Activated B cell treated with CpG ODN at 0.5 μM for 24 hours (primary cell): ENCODE measurements at regions not wholly inside any gene's neighbourhood (a gene's known extent, or its start where the extent isn't known, plus 50 kb on each side); places are given as distances from the start of the nearest gene placed in this dataset.

ENCODE experiments used
- ATAC-seq: fragments of 200-7000 bp; cut with Tn5 transposase; one replicate; pipeline ENCODE4 v1.10.0; 2021; ENCODE audit warnings: low read depth, mild to moderate bottlenecking, moderate library complexity
- CTCF ChIA-PET: fragments of 350-600 bp; sonication (Branson Sonifier 250); formaldehyde crosslinking; loops from one replicate; lab custom pipeline; 2021; ENCODE audit warnings: antibody characterized with exemption; lab: Charles Lee
- POLR2A ChIA-PET: fragments of 350-600 bp; sonication (Branson Sonifier 250); formaldehyde crosslinking; loops from one replicate; lab custom pipeline; 2021; ENCODE audit warnings: antibody characterized with exemption; lab: Charles Lee
- DNase-seq: peaks from one replicate; pipeline ENCODE4 v3.0.0; 2022
- H3K27ac Mint-ChIP-seq: one replicate; pipeline ENCODE4 v1.8.0; 2020; ENCODE audit warnings: mixed read lengths
- H3K27me3 Mint-ChIP-seq: one replicate; pipeline ENCODE4 v1.8.0; 2021; ENCODE audit warnings: mixed read lengths
- H3K36me3 Mint-ChIP-seq: one replicate; pipeline ENCODE4 v1.8.0; 2021; ENCODE audit warnings: low read depth, mixed read lengths
- H3K4me1 Mint-ChIP-seq: one replicate; pipeline ENCODE4 v1.8.0; 2021; ENCODE audit warnings: mixed read lengths
- H3K4me3 Mint-ChIP-seq: one replicate; pipeline ENCODE4 v1.8.0; 2020; ENCODE audit warnings: mild to moderate bottlenecking, mixed read lengths
- H3K9me3 Mint-ChIP-seq: one replicate; pipeline ENCODE4 v1.8.0; 2020; ENCODE audit warnings: mixed read lengths
- intact Hi-C: fragments of 100-400 bp; cut with micrococcal nuclease; formaldehyde crosslinking; loops from one replicate; pipeline ENCODE4 v1.15.1; 2024
- TF ChIP-seq, protein P1 (sequence below): fragments of 200-600 bp; IDR thresholded peaks from one replicate; pipeline ENCODE4 v1.8.0; 2022; ENCODE audit warnings: antibody characterized with exemption, mild to moderate bottlenecking

DNA sequence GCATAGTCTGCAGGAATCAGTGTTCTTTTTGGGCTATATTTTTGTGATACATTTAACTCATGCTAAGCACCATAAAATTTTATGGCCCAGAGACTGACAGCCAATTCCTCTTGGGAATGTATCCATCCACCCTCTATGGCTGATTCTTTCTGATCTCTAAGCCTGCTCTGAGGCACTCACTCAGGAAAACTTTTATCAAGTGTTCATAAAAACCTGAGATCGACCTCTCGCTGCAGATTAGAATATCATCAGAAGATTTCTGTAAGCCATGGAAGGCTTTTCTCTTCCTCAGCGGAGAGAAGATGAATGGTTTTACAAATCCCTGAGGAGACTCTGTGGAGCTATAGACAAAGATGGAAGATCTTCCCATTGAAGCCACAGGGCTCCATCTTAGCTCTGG is 489.8 kb upstream of the GHITM start:
- ChIA-PET POLR2A (no interaction called here), CTCF (no interaction called here)
- TF ChIP-seq, protein P1, sequence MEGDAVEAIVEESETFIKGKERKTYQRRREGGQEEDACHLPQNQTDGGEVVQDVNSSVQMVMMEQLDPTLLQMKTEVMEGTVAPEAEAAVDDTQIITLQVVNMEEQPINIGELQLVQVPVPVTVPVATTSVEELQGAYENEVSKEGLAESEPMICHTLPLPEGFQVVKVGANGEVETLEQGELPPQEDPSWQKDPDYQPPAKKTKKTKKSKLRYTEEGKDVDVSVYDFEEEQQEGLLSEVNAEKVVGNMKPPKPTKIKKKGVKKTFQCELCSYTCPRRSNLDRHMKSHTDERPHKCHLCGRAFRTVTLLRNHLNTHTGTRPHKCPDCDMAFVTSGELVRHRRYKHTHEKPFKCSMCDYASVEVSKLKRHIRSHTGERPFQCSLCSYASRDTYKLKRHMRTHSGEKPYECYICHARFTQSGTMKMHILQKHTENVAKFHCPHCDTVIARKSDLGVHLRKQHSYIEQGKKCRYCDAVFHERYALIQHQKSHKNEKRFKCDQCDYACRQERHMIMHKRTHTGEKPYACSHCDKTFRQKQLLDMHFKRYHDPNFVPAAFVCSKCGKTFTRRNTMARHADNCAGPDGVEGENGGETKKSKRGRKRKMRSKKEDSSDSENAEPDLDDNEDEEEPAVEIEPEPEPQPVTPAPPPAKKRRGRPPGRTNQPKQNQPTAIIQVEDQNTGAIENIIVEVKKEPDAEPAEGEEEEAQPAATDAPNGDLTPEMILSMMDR = no peak
- ATAC-seq = no peak
- Mint-ChIP-seq H3K27me3 (no peaks in the 10 kb centered on the region), H3K27ac (no peak overlapping the region), H3K4me3 (no peak overlapping the region), H3K4me1 (no peaks in the 10 kb centered on the region), H3K36me3 (no peaks in the 10 kb centered on the region), H3K9me3 (peaks cover 2% of the 10 kb centered on the region)
- DNase-seq = no peak
- intact Hi-C loops = no loop called here

GRCh38 chr10:83654689-83655088 is 484.6 kb upstream of the GHITM start:
- H3K36me3 Mint-ChIP-seq = no peaks in the 10 kb centered on the region
- DNase-seq (no peak), ATAC-seq (no peak)
- ChIA-PET POLR2A (no interaction called here), CTCF (no interaction called here)
- H3K9me3 Mint-ChIP-seq = peaks cover 2% of the 10 kb centered on the region
- H3K27ac Mint-ChIP-seq = no peak overlapping the region
- H3K27me3 Mint-ChIP-seq = no peaks in the 10 kb centered on the region
- intact Hi-C loops = no loop called here
- H3K4me1 Mint-ChIP-seq = no peaks in the 10 kb centered on the region
- H3K4me3 Mint-ChIP-seq = no peak overlapping the region
- TF ChIP-seq, protein P1 = no peak

GRCh38 chr10:83656924-83657323 is 482.4 kb upstream of the GHITM start:
- DNase-seq (no peak), ATAC-seq (no peak)
- intact Hi-C loops = no loop called here
- H3K27ac Mint-ChIP-seq = no peak overlapping the region
- H3K4me1 Mint-ChIP-seq = no peaks in the 10 kb centered on the region
- H3K36me3 Mint-ChIP-seq = no peaks in the 10 kb centered on the region
- no peaks in the 10 kb centered on the region for H3K27me3 Mint-ChIP-seq
- TF ChIP-seq, protein P1 = no peak
- no peaks in the 10 kb centered on the region for H3K9me3 Mint-ChIP-seq
- H3K4me3 Mint-ChIP-seq = no peak overlapping the region
- ChIA-PET CTCF (no interaction called here), POLR2A (no interaction called here)

DNA sequence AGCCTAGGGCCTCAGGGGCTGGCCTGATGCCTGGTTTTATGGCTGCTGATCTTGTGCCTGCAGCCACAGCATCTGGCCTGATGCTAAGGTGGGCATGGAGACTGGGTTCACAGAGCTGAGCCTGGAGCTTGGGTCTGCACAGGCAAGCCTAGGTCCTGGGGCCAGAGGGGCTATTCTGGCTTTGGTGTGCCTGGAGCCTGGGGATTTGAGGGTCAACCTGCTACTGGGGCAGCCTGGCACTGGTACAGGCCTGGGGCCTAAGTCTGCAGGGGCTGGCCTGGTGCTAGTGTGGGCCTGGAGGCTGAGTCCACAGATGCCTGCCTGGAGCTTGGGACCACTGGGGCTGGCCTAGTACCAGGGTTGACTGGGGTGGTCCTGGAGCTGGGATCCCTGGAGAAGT is 481.8 kb upstream of the GHITM start:
- DNase-seq (no peak), ATAC-seq (no peak)
- Mint-ChIP-seq H3K36me3 (no peaks in the 10 kb centered on the region), H3K9me3 (no peaks in the 10 kb centered on the region), H3K27ac (no peak overlapping the region), H3K4me3 (no peak overlapping the region), H3K27me3 (no peaks in the 10 kb centered on the region), H3K4me1 (no peaks in the 10 kb centered on the region)
- ChIA-PET CTCF (no interaction called here), POLR2A (no interaction called here)
- intact Hi-C loops = no loop called here
- TF ChIP-seq, protein P1 = no peak

DNA sequence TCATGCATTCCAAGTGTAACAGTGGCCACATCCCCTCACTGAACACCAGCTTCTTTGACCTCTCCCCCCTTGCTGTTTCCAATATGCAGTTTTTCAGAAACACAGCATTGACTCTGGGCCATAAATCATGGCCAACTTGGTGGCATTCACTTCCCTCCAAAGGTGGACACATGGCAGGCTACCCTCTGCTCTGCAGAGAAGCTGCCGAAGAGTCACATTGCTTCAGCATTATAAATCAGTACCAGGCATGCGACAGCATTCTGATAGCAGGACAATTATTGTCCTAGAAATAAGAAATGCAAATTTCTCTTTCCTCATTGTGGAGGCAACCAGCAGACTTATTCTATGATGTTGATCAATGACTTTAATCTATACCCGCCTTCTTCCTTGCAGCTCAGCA is 475.4 kb upstream of the GHITM start:
- no peaks in the 10 kb centered on the region for H3K36me3 Mint-ChIP-seq
- intact Hi-C loops = no loop called here
- no peaks in the 10 kb centered on the region for H3K27me3 Mint-ChIP-seq
- no peak overlapping the region for H3K27ac Mint-ChIP-seq
- ATAC-seq (no peak), DNase-seq (no peak)
- ChIA-PET CTCF (no interaction called here), POLR2A (no interaction called here)
- H3K4me1 Mint-ChIP-seq = no peaks in the 10 kb centered on the region
- TF ChIP-seq, protein P1 = no peak
- H3K9me3 Mint-ChIP-seq = peaks cover 3% of the 10 kb centered on the region
- H3K4me3 Mint-ChIP-seq = no peak overlapping the region
